ENCODE measurements at regions not wholly inside any gene's neighbourhood (a gene's known extent, or its start where the extent isn't known, plus 50 kb on each side); places are given as distances from the start of the nearest gene placed in this dataset.

GRCh38 chr15:36332301-36332700, 247.1 kb upstream of the CDIN1 start:
- TF ChIP-seq POLR2A (IDR thresholded peaks at IDR 0.05; ENCODE audit: low read depth): no peak
- TF ChIP-seq EP300 (IDR thresholded peaks at IDR 0.05): no peak
- DNase-seq (ENCODE audit: extremely low spot score): no peak
- Histone ChIP-seq H3K27ac (replicated peaks in 1 of 4) (no peak overlapping the region), H3K36me3 (no peaks in the 10 kb centered on the region), H3K9me3 (no peaks in the 10 kb centered on the region), H3K27me3 (no peaks in the 10 kb centered on the region), H3K4me1 (no peaks in the 10 kb centered on the region), H3K4me3 (no peak overlapping the region)
- 68% methylated on average over 2 of the region's 2 CpGs for WGBS
- intact Hi-C loops (cut with DNase I): no loop called here

GRCh38 chr15:36332896-36333295, 246.5 kb upstream of the CDIN1 start:
- TF ChIP-seq POLR2A (IDR thresholded peaks at IDR 0.05; ENCODE audit: low read depth): no peak
- TF ChIP-seq EP300 (IDR thresholded peaks at IDR 0.05): no peak
- TF ChIP-seq POLR2AphosphoS5 (IDR thresholded peaks at IDR 0.05): no peak
- TF ChIP-seq CTCF (IDR thresholded peaks at IDR 0.05): no peak
- WGBS: 100% methylated on average over 2 of the region's 2 CpGs
- DNase-seq (ENCODE audit: extremely low spot score): no peak
- Histone ChIP-seq H3K27me3 (no peaks in the 10 kb centered on the region), H3K36me3 (no peaks in the 10 kb centered on the region), H3K4me1 (no peaks in the 10 kb centered on the region), H3K9me3 (no peaks in the 10 kb centered on the region), H3K27ac (replicated peaks in 1 of 4) (no peak overlapping the region), H3K4me3 (no peak overlapping the region)
- intact Hi-C loops (cut with DNase I): no loop called here

- DNase-seq (ENCODE audit: extremely low spot score): no peak
- 50% methylated on average over 2 of the region's 3 CpGs for WGBS
- no peak overlapping the region for H3K4me3 ChIP-seq
- H3K27me3 ChIP-seq: no peaks in the 10 kb centered on the region
- H3K4me1 ChIP-seq: no peaks in the 10 kb centered on the region
- H3K27ac ChIP-seq (replicated peaks in 1 of 4): no peak overlapping the region
- intact Hi-C loops (cut with DNase I): no loop called here
- TF ChIP-seq POLR2AphosphoS5 (IDR thresholded peaks at IDR 0.05) (no peak), POLR2A (IDR thresholded peaks at IDR 0.05; ENCODE audit: low read depth) (no peak), CTCF (IDR thresholded peaks at IDR 0.05) (no peak), EP300 (IDR thresholded peaks at IDR 0.05) (no peak)
- H3K36me3 ChIP-seq: no peaks in the 10 kb centered on the region
- H3K9me3 ChIP-seq: no peaks in the 10 kb centered on the region
Observed at GRCh38 chr15:36334059-36334458, 245.4 kb upstream of the CDIN1 start.

- WGBS: 87% methylated on average over 2 of the region's 2 CpGs
- Histone ChIP-seq H3K4me3 (no peak overlapping the region), H3K36me3 (no peaks in the 10 kb centered on the region), H3K27ac (replicated peaks in 1 of 4) (no peak overlapping the region), H3K27me3 (no peaks in the 10 kb centered on the region), H3K9me3 (no peaks in the 10 kb centered on the region), H3K4me1 (no peaks in the 10 kb centered on the region)
- TF ChIP-seq POLR2A (IDR thresholded peaks at IDR 0.05; ENCODE audit: low read depth) (no peak), CTCF (IDR thresholded peaks at IDR 0.05) (no peak), EP300 (IDR thresholded peaks at IDR 0.05) (no peak), POLR2AphosphoS5 (IDR thresholded peaks at IDR 0.05) (no peak)
- intact Hi-C loops (cut with DNase I): no loop called here
- no peak for DNase-seq (ENCODE audit: extremely low spot score)
Observed at GRCh38 chr15:36335224-36335623, 244.2 kb upstream of the CDIN1 start.

- Histone ChIP-seq H3K36me3 (no peaks in the 10 kb centered on the region), H3K9me3 (no peaks in the 10 kb centered on the region), H3K4me3 (no peak overlapping the region), H3K27me3 (no peaks in the 10 kb centered on the region), H3K4me1 (no peaks in the 10 kb centered on the region), H3K27ac (replicated peaks in 1 of 4) (no peak overlapping the region)
- WGBS: 93% methylated on average over 1 of the region's 1 CpG
- no peak for TF ChIP-seq EP300 (IDR thresholded peaks at IDR 0.05)
- TF ChIP-seq POLR2AphosphoS5 (IDR thresholded peaks at IDR 0.05): no peak
- TF ChIP-seq CTCF (IDR thresholded peaks at IDR 0.05): no peak
- no peak for TF ChIP-seq POLR2A (IDR thresholded peaks at IDR 0.05; ENCODE audit: low read depth)
- DNase-seq (ENCODE audit: extremely low spot score): no peak
- intact Hi-C loops (cut with DNase I): no loop called here
Observed at GRCh38 chr15:36335659-36336058, 243.8 kb upstream of the CDIN1 start.

All from esophagus muscularis mucosa (tissue), 4 donors.